ENCODE measurements at regions not wholly inside any gene's neighbourhood (a gene's known extent, or its start where the extent isn't known, plus 50 kb on each side); places are given as distances from the start of the nearest gene placed in this dataset.

- H3K9ac ChIP-seq (ENCODE audit: low read length), result no peak overlapping the region
- TF ChIP-seq CTCF (IDR thresholded peaks at IDR 0.05), result no peak
- TF ChIP-seq EZH2 (IDR thresholded peaks at IDR 0.05; ENCODE audit: borderline replicate concordance, insufficient read depth, low read depth, low read length, poor library complexity, severe bottlenecking), result no peak
- no peaks in the 10 kb centered on the region for H3K36me3 ChIP-seq (replicated peaks in 1 of 2; ENCODE audit: control extremely low read depth in 1 of 2, control insufficient read depth in 1 of 2, extremely low read depth in 1 of 2, insufficient read depth in 2 of 2, low read length in 1 of 2)
Observed at GRCh38 chr17:62172492-62173291, 107.6 kb upstream of the MED13 start.

GRCh38 chr17:62167076-62167475 is 102.0 kb upstream of the MED13 start:
- H3K4me3 ChIP-seq (ENCODE audit: control extremely low read depth in 1 of 5, extremely low read depth in 1 of 5, insufficient read depth in 1 of 5, low read depth in 2 of 5, low read length in 4 of 5), result no peak overlapping the region
- Mint-ChIP-seq H3K27me3 (peaks cover 15% of the 10 kb centered on the region), H3K4me1 (peaks cover 6% of the 10 kb centered on the region), H3K9me3 (ENCODE audit: insufficient read depth) (no peaks in the 10 kb centered on the region), H3K4me3 (no peak overlapping the region), H3K27ac (no peak overlapping the region)
- ChIA-PET POLR2A (no interaction called here), CTCF (no interaction called here)
- DNase-seq (no peak), ATAC-seq (ENCODE audit: low read depth) (no peak)
- H3K9me3 ChIP-seq (ENCODE audit: control extremely low read depth in 1 of 3, control insufficient read depth in 2 of 3, insufficient read depth in 1 of 3, low read length in 2 of 3), result no peaks in the 10 kb centered on the region
- WGBS (ENCODE audit: insufficient coverage), result no CpG with 5 or more reads among the region's 2 CpGs
- no peak overlapping the region for H2AFZ ChIP-seq (ENCODE audit: insufficient read depth, low read depth, low read length, poor library complexity, severe bottlenecking)
- no peak for TF ChIP-seq CTCF (IDR thresholded peaks at IDR 0.05)
- TF ChIP-seq EZH2 (IDR thresholded peaks at IDR 0.05; ENCODE audit: borderline replicate concordance, insufficient read depth, low read depth, low read length, poor library complexity, severe bottlenecking), result no peak
- H3K4me1 ChIP-seq (ENCODE audit: control insufficient read depth in 2 of 2, insufficient read depth in 2 of 2, low read length in 2 of 2), result peaks cover 0 to 4% of the 10 kb centered on the region in 2 donors
- no peaks in the 10 kb centered on the region for H3K36me3 ChIP-seq (replicated peaks in 1 of 2; ENCODE audit: control extremely low read depth in 1 of 2, control insufficient read depth in 1 of 2, extremely low read depth in 1 of 2, insufficient read depth in 2 of 2, low read length in 1 of 2)
- no peaks in the 10 kb centered on the region for H4K20me1 ChIP-seq (ENCODE audit: control insufficient read depth, insufficient read depth, low read length, poor library complexity, severe bottlenecking)
- no peaks in the 10 kb centered on the region for H3K27me3 ChIP-seq (replicated peaks in 1 of 4; ENCODE audit: control extremely low read depth in 1 of 4, control insufficient read depth in 3 of 4, insufficient read depth in 4 of 4, low read length in 3 of 4)
- H3K9ac ChIP-seq (ENCODE audit: low read length), result no peak overlapping the region
- no peak overlapping the region for H3K4me2 ChIP-seq (replicated peaks; ENCODE audit: low read depth, low read length, poor library complexity, severe bottlenecking)
- H3K79me2 ChIP-seq (ENCODE audit: control insufficient read depth, insufficient read depth, low read length), result no peaks in the 10 kb centered on the region
- H3K27ac ChIP-seq (ENCODE audit: low read length in 2 of 2), result no peak overlapping the region
- intact Hi-C loops (cut with micrococcal nuclease), result no loop called here

More at GRCh38 chr17:62172492-62173291, 107.6 kb upstream of the MED13 start:
- no peak for DNase-seq
- Mint-ChIP-seq H3K4me1 (peaks cover 6% of the 10 kb centered on the region), H3K4me3 (no peak overlapping the region), H3K27me3 (peaks cover 14% of the 10 kb centered on the region), H3K9me3 (ENCODE audit: insufficient read depth) (no peaks in the 10 kb centered on the region), H3K27ac (no peak overlapping the region)
- Histone ChIP-seq H3K4me2 (replicated peaks; ENCODE audit: low read depth, low read length, poor library complexity, severe bottlenecking) (no peak overlapping the region), H3K9me3 (ENCODE audit: control extremely low read depth in 1 of 3, control insufficient read depth in 2 of 3, insufficient read depth in 1 of 3, low read length in 2 of 3) (no peaks in the 10 kb centered on the region), H3K4me1 (ENCODE audit: control insufficient read depth in 2 of 2, insufficient read depth in 2 of 2, low read length in 2 of 2) (peaks cover 0 to 4% of the 10 kb centered on the region in 2 donors), H2AFZ (ENCODE audit: insufficient read depth, low read depth, low read length, poor library complexity, severe bottlenecking) (no peak overlapping the region), H3K4me3 (ENCODE audit: control extremely low read depth in 1 of 5, extremely low read depth in 1 of 5, insufficient read depth in 1 of 5, low read depth in 2 of 5, low read length in 4 of 5) (no peak overlapping the region), H4K20me1 (ENCODE audit: control insufficient read depth, insufficient read depth, low read length, poor library complexity, severe bottlenecking) (no peaks in the 10 kb centered on the region), H3K27me3 (replicated peaks in 1 of 4; ENCODE audit: control extremely low read depth in 1 of 4, control insufficient read depth in 3 of 4, insufficient read depth in 4 of 4, low read length in 3 of 4) (no peaks in the 10 kb centered on the region), H3K79me2 (ENCODE audit: control insufficient read depth, insufficient read depth, low read length) (no peaks in the 10 kb centered on the region), H3K27ac (ENCODE audit: low read length in 2 of 2) (no peak overlapping the region)
- WGBS (ENCODE audit: insufficient coverage), result 100% methylated on average over 8 of the region's 18 CpGs
- ChIA-PET CTCF (interaction anchor here (0.6 kb wide), 1 partner anchor 37 kb away, joined by 3 read pairs; no protein-coding TSS in a partner anchor), POLR2A (no interaction called here)
- no peak for ATAC-seq (ENCODE audit: low read depth)
- intact Hi-C loops (cut with micrococcal nuclease), result no loop called here

Measured in B cell (primary cell).